Ureter (tissue), 1 donor: ENCODE measurements at regions not wholly inside any gene's neighbourhood (a gene's known extent, or its start where the extent isn't known, plus 50 kb on each side); places are given as distances from the start of the nearest gene placed in this dataset.

ENCODE experiments used
- DNase-seq: peaks from one replicate; pipeline ENCODE4 v3.0.0-alpha.2; 2020; ENCODE audit warnings: low spot score
- donor health status: DM: yes; HTN: yes; CAD: no.

GRCh38 chr10:130558746-130559546 is 422.8 kb downstream of the GLRX3 start:
- DNase-seq = no peak

- peak; percentile 37 for DNase-seq
Observed at GRCh38 chr10:130559547-130559880, 423.3 kb downstream of the GLRX3 start.

GRCh38 chr10:130560116-130560515 is 423.9 kb downstream of the GLRX3 start:
- peak; percentile 27 for DNase-seq

- no peak for DNase-seq
Observed at GRCh38 chr10:130560573-130560972, 424.4 kb downstream of the GLRX3 start.

- no peak for DNase-seq
Observed at GRCh38 chr10:130561681-130562080, 425.5 kb downstream of the GLRX3 start.

GRCh38 chr10:130567011-130567410 is 430.8 kb downstream of the GLRX3 start:
- DNase-seq = no peak

- no peak for DNase-seq
Observed at GRCh38 chr10:130567436-130567835, 431.2 kb downstream of the GLRX3 start.

- no peak for DNase-seq
Observed at GRCh38 chr10:130568246-130568645, 432.1 kb downstream of the GLRX3 start.

GRCh38 chr10:130570074-130570473 is 433.9 kb downstream of the GLRX3 start:
- no peak for DNase-seq

- peak; percentile 25 for DNase-seq
Observed at GRCh38 chr10:130571674-130572073, 435.5 kb downstream of the GLRX3 start.

GRCh38 chr10:130573446-130573845 is 437.3 kb downstream of the GLRX3 start:
- peak; percentile 19 for DNase-seq

- peak; percentile 33 for DNase-seq
Observed at GRCh38 chr10:130575756-130576285, 439.6 kb downstream of the GLRX3 start.

- peak; percentile 28 for DNase-seq
Observed at GRCh38 chr10:130576427-130576826, 440.2 kb downstream of the GLRX3 start.

- DNase-seq = no peak
Observed at GRCh38 chr10:130577039-130577438, 440.8 kb downstream of the GLRX3 start.

- no peak for DNase-seq
Observed at GRCh38 chr10:130578532-130579289, 442.5 kb downstream of the GLRX3 start.

- no peak for DNase-seq
Observed at GRCh38 chr10:130579913-130580312, 443.7 kb downstream of the GLRX3 start.

GRCh38 chr10:130580975-130581374 is 444.8 kb downstream of the GLRX3 start:
- DNase-seq = no peak

- DNase-seq = no peak
Observed at GRCh38 chr10:130587718-130588117, 451.5 kb downstream of the GLRX3 start.

- no peak for DNase-seq
Observed at GRCh38 chr10:130606001-130606405, 469.8 kb downstream of the GLRX3 start.

GRCh38 chr10:130607366-130607765 is 471.2 kb downstream of the GLRX3 start:
- no peak for DNase-seq

GRCh38 chr10:130611239-130611638 is 475.0 kb downstream of the GLRX3 start:
- no peak for DNase-seq

- DNase-seq = no peak
Observed at GRCh38 chr10:130615457-130615856, 479.3 kb downstream of the GLRX3 start.

GRCh38 chr10:130617985-130618384 is 481.8 kb downstream of the GLRX3 start:
- DNase-seq = no peak
